NCI-H460 (cell line): ENCODE measurements at regions not wholly inside any gene's neighbourhood (a gene's known extent, or its start where the extent isn't known, plus 50 kb on each side); places are given as distances from the start of the nearest gene placed in this dataset.

Experiments
- DNase-seq: peaks from one replicate; pipeline ENCODE4 v3.0.0-alpha.2; 2016; ENCODE audit warnings: low read depth; ENCODE audit errors: extremely low read depth

- no peak for DNase-seq
Measured at GRCh38 chr3:168608926-168609325, 513.2 kb upstream of the GOLIM4 start.

GRCh38 chr3:168604767-168605166 is 509.0 kb upstream of the GOLIM4 start:
- no peak for DNase-seq

GRCh38 chr3:168598250-168598649 is 502.5 kb upstream of the GOLIM4 start:
- DNase-seq, result no peak

GRCh38 chr3:168596175-168596823 is 500.6 kb upstream of the GOLIM4 start:
- DNase-seq, result no peak

GRCh38 chr3:168591587-168591986 is 495.9 kb upstream of the GOLIM4 start:
- DNase-seq, result no peak

GRCh38 chr3:168589376-168589775 is 493.7 kb upstream of the GOLIM4 start:
- DNase-seq, result no peak

- DNase-seq, result no peak
Measured at GRCh38 chr3:168585544-168585943, 489.8 kb upstream of the GOLIM4 start.

GRCh38 chr3:168583977-168584376 is 488.3 kb upstream of the GOLIM4 start:
- DNase-seq, result no peak

GRCh38 chr3:168582503-168582902 is 486.8 kb upstream of the GOLIM4 start:
- no peak for DNase-seq

GRCh38 chr3:168581771-168582225 is 486.1 kb upstream of the GOLIM4 start:
- no peak for DNase-seq

- no peak for DNase-seq
Measured at GRCh38 chr3:168579010-168579409, 483.3 kb upstream of the GOLIM4 start.

- no peak for DNase-seq
Measured at GRCh38 chr3:168575750-168576149, 480.0 kb upstream of the GOLIM4 start.

- no peak for DNase-seq
Measured at GRCh38 chr3:168574455-168575158, 478.9 kb upstream of the GOLIM4 start.

- no peak for DNase-seq
Measured at GRCh38 chr3:168570404-168571155, 474.9 kb upstream of the GOLIM4 start.

- DNase-seq, result no peak
Measured at GRCh38 chr3:168558728-168559411, 463.1 kb upstream of the GOLIM4 start.

GRCh38 chr3:168552251-168552650 is 456.5 kb upstream of the GOLIM4 start:
- no peak for DNase-seq

- DNase-seq, result no peak
Measured at GRCh38 chr3:168548719-168549118, 453.0 kb upstream of the GOLIM4 start.

- DNase-seq, result no peak
Measured at GRCh38 chr3:168546707-168547106, 451.0 kb upstream of the GOLIM4 start.

GRCh38 chr3:168545591-168545990 is 449.9 kb upstream of the GOLIM4 start:
- DNase-seq, result no peak

GRCh38 chr3:168544097-168544957 is 448.6 kb upstream of the GOLIM4 start:
- DNase-seq, result no peak
